Adrenal gland (tissue), 9 donors: ENCODE measurements at regions not wholly inside any gene's neighbourhood (a gene's known extent, or its start where the extent isn't known, plus 50 kb on each side); places are given as distances from the start of the nearest gene placed in this dataset.

ENCODE experiments used
- DNase-seq, 7 donors: peaks; one replicate each; pipeline ENCODE4 v3.0.0-alpha.2; 2019 to 2020
- H3K27ac ChIP-seq, 5 donors: fragments of 200-600 bp; sonication (generic) in 4 of 5; 1 replicate in 3 of 5; 2 replicates in 2 of 5; pipeline versions ENCODE4 v1.5.1 to v1.8.0; 2016 to 2020; ENCODE audit warnings: mild to moderate bottlenecking in 1 of 5
- H3K27me3 ChIP-seq: fragments of 200-600 bp; 2 replicates; pipeline ENCODE4 v1.8.0; 2021
- H3K36me3 ChIP-seq, 2 donors: fragments of 200-600 bp; replicated peaks in 1 of 2; 1 replicate in 1 of 2; 2 replicates in 1 of 2; pipeline versions ENCODE4 v1.5.1 to v1.8.0; 2018 to 2022
- H3K4me1 ChIP-seq, 2 donors: fragments of 200-600 bp; replicated peaks in 1 of 2; 1 replicate in 1 of 2; 2 replicates in 1 of 2; pipeline versions ENCODE4 v1.5.1 to v1.8.0; 2018 to 2021
- H3K4me3 ChIP-seq, 4 donors: fragments of 200-600 bp; sonication (generic) in 3 of 4; one replicate each; pipeline ENCODE4 v1.5.1; 2016 to 2018
- H3K9me3 ChIP-seq, 3 donors: fragments of 200-600 bp; sonication (generic) in 1 of 3; replicated peaks in 1 of 3; 1 replicate in 2 of 3; 2 replicates in 1 of 3; pipeline versions ENCODE4 v1.5.1 to v1.8.0; 2016 to 2021
- CTCF ChIP-seq, 6 experiments: fragments of 450-650 bp in 4 of 6; fragments of 200-600 bp in 2 of 6; sonication (generic) in 1 of 6; IDR thresholded peaks; 1 replicate in 5 of 6; 2 replicates in 1 of 6; pipeline versions ENCODE4 v1.5.1 to v1.8.0; 2016 to 2021; ENCODE audit warnings: antibody characterized with exemption in 6 of 6, mild to moderate bottlenecking in 2 of 6, moderate library complexity in 1 of 6
- POLR2A ChIP-seq, 2 donors: fragments of 450-650 bp; IDR thresholded peaks; one replicate each; pipeline ENCODE4 v1.6.1; 2017; ENCODE audit warnings: antibody characterized with exemption in 2 of 2, mild to moderate bottlenecking in 2 of 2, moderate library complexity in 1 of 2
- WGBS, 4 donors: extraction: QIAGEN DNeasy Blood & Tissue Kit in 2 of 4; methylation state at CpG; one replicate each; pipeline versions ENCODE4 v1.1.5 to v1.1.7; 2013 to 2017; 5-methylcytosine and 5-hydroxymethylcytosine counted together
- intact Hi-C, 2 donors: fragments of 100-400 bp; cut with DNase I; formaldehyde crosslinking; loops; one replicate each; pipeline versions ENCODE4 v1.14.1 to v1.15.0; 2022 to 2023
- donor health status: healthy with polysubstance abuse.
- donor health status: Bipolar disorder and iron deficiency.
- donor health status: DM: yes; HTN: yes; CAD: no.
- donor health status: DM: no; HTN: no; CAD: no.
- donor health status: DM: no; HTN: no; CAD: no.

- Histone ChIP-seq H3K4me1 (no peaks in the 10 kb centered on the region), H3K36me3 (no peaks in the 10 kb centered on the region), H3K27ac (no peak overlapping the region), H3K9me3 (no peaks in the 10 kb centered on the region), H3K4me3 (no peak overlapping the region), H3K27me3 (no peaks in the 10 kb centered on the region)
- intact Hi-C loops: no loop called here
- no peak for DNase-seq
- WGBS, 4 donors: 65 to 80% (median 75%) methylated on average over 1 of the region's 1 CpG
- no peak for TF ChIP-seq CTCF (IDR thresholded peaks at IDR 0.05)
- no peak for TF ChIP-seq POLR2A (IDR thresholded peaks at IDR 0.05)
Measured at GRCh38 chr16:63223851-63224250, 1187.6 kb upstream of the CDH8 start.

- no peaks in the 10 kb centered on the region for H3K4me1 ChIP-seq
- DNase-seq: no peak
- intact Hi-C loops: no loop called here
- H3K27me3 ChIP-seq: no peaks in the 10 kb centered on the region
- no peaks in the 10 kb centered on the region for H3K36me3 ChIP-seq
- WGBS, 4 donors: 47 to 70% (median 64%) methylated on average over 2 of the region's 2 CpGs
- no peak overlapping the region for H3K27ac ChIP-seq
- no peaks in the 10 kb centered on the region for H3K9me3 ChIP-seq
- TF ChIP-seq CTCF (IDR thresholded peaks at IDR 0.05) (no peak), POLR2A (IDR thresholded peaks at IDR 0.05) (no peak)
- H3K4me3 ChIP-seq: no peak overlapping the region
Measured at GRCh38 chr16:63216696-63217423, 1180.6 kb upstream of the CDH8 start.

GRCh38 chr16:63201851-63202250 is 1165.6 kb upstream of the CDH8 start:
- TF ChIP-seq CTCF (IDR thresholded peaks at IDR 0.05) (no peak), POLR2A (IDR thresholded peaks at IDR 0.05) (no peak)
- Histone ChIP-seq H3K36me3 (no peaks in the 10 kb centered on the region), H3K4me3 (no peak overlapping the region), H3K4me1 (no peaks in the 10 kb centered on the region), H3K27me3 (no peaks in the 10 kb centered on the region), H3K9me3 (no peaks in the 10 kb centered on the region), H3K27ac (no peak overlapping the region)
- DNase-seq: no peak
- intact Hi-C loops: no loop called here

GRCh38 chr16:63200940-63201339 is 1164.7 kb upstream of the CDH8 start:
- DNase-seq: no peak
- Histone ChIP-seq H3K36me3 (no peaks in the 10 kb centered on the region), H3K4me3 (no peak overlapping the region), H3K27me3 (no peaks in the 10 kb centered on the region), H3K4me1 (no peaks in the 10 kb centered on the region), H3K9me3 (no peaks in the 10 kb centered on the region), H3K27ac (no peak overlapping the region)
- no peak for TF ChIP-seq CTCF (IDR thresholded peaks at IDR 0.05)
- intact Hi-C loops: no loop called here
- WGBS, 4 donors: 55 to 84% (median 71%) methylated on average over 2 of the region's 2 CpGs
